Tibial artery (tissue), 4 donors: ENCODE measurements at regions not wholly inside any gene's neighbourhood (a gene's known extent, or its start where the extent isn't known, plus 50 kb on each side); places are given as distances from the start of the nearest gene placed in this dataset.

Experiments
- DNase-seq, 2 donors: peaks; one replicate each; pipeline ENCODE4 v3.0.0-alpha.2; 2019
- H3K27ac ChIP-seq, 2 donors: fragments of 200-600 bp; sonication (generic) in 1 of 2; 1 replicate in 1 of 2; 2 replicates in 1 of 2; pipeline ENCODE4 v1.5.1; 2018 to 2019; ENCODE audit warnings: mild to moderate bottlenecking in 1 of 2
- H3K27me3 ChIP-seq, 2 donors: fragments of 200-600 bp; sonication (generic) in 1 of 2; one replicate each; pipeline versions ENCODE4 v1.5.1 to v1.6.0; 2016 to 2019
- H3K36me3 ChIP-seq, 3 donors: fragments of 200-600 bp; sonication (generic) in 2 of 3; one replicate each; pipeline ENCODE4 v1.5.1; 2016 to 2019; ENCODE audit warnings: mild to moderate bottlenecking in 2 of 3
- H3K4me1 ChIP-seq, 4 donors: fragments of 200-600 bp; sonication (generic) in 2 of 4; 1 replicate in 3 of 4; 2 replicates in 1 of 4; pipeline ENCODE4 v1.5.1; 2016 to 2019
- H3K4me3 ChIP-seq, 2 donors: fragments of 200-600 bp; sonication (generic) in 1 of 2; 1 replicate in 1 of 2; 2 replicates in 1 of 2; pipeline ENCODE4 v1.5.1; 2018 to 2019; ENCODE audit warnings: mild to moderate bottlenecking in 2 of 2
- H3K9me3 ChIP-seq, 3 donors: fragments of 200-600 bp; sonication (generic) in 1 of 3; one replicate each; pipeline ENCODE4 v1.5.1; 2016 to 2019
- intact Hi-C: fragments of 100-400 bp; cut with DNase I; formaldehyde crosslinking; loops from one replicate; pipeline ENCODE4 v1.15.0; 2023; ENCODE audit warnings: low total_unique reads
- TF ChIP-seq, protein P1 (sequence below), 2 experiments: fragments of 200-600 bp in 1 of 2; fragments of 450-650 bp in 1 of 2; IDR thresholded peaks; one replicate each; pipeline ENCODE4 v1.5.1; 2017 to 2019; ENCODE audit warnings: antibody characterized with exemption in 2 of 2, mild to moderate bottlenecking in 1 of 2, moderate library complexity in 1 of 2

DNA sequence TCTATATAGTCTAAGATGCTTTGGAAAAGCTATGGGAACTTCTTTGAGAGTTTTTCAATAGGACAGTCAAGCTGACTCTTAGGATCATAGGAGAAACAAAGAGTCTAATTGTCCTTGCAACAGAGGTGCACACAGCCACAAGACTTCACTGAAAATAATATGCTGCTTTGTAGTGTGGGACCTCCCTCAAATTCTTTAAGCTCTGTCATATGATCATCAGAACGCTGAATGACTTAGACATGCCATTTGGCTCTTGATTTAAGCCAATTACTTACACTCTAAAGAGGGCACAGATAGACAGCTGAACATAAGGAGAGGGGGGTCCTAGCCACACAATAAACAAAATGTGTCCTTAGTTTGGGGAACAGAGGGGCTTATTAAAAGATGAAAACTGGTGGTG lies 818.7 kb upstream of the GJE1 start:
- no peak overlapping the region for H3K4me3 ChIP-seq
- H3K27me3 ChIP-seq: no peaks in the 10 kb centered on the region
- no peaks in the 10 kb centered on the region for H3K9me3 ChIP-seq
- DNase-seq: no peak
- H3K4me1 ChIP-seq: no peaks in the 10 kb centered on the region
- TF ChIP-seq, protein P1, sequence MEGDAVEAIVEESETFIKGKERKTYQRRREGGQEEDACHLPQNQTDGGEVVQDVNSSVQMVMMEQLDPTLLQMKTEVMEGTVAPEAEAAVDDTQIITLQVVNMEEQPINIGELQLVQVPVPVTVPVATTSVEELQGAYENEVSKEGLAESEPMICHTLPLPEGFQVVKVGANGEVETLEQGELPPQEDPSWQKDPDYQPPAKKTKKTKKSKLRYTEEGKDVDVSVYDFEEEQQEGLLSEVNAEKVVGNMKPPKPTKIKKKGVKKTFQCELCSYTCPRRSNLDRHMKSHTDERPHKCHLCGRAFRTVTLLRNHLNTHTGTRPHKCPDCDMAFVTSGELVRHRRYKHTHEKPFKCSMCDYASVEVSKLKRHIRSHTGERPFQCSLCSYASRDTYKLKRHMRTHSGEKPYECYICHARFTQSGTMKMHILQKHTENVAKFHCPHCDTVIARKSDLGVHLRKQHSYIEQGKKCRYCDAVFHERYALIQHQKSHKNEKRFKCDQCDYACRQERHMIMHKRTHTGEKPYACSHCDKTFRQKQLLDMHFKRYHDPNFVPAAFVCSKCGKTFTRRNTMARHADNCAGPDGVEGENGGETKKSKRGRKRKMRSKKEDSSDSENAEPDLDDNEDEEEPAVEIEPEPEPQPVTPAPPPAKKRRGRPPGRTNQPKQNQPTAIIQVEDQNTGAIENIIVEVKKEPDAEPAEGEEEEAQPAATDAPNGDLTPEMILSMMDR (IDR thresholded peaks at IDR 0.05): no peak
- no peak overlapping the region for H3K27ac ChIP-seq
- no peaks in the 10 kb centered on the region for H3K36me3 ChIP-seq
- intact Hi-C loops: no loop called here

DNA sequence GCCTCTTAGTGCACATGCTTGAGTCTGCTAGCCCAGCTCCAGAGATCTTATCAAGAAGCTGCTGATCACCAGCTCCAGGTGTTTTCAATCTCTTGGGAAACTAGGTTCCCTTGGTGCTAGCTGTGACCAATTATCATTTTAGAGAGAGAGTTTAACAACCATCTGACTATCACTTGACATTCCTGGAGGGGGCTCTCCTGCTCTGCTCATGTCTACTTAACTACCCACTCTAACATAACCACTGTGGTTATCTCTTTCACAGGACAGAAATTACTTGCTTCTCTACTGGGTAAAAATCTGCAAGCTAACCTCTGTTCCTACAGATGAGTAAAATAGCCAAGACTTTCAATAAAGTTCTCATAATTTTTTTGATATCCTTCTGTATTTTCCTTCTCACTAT lies 823.4 kb upstream of the GJE1 start:
- Histone ChIP-seq H3K4me3 (no peak overlapping the region), H3K4me1 (no peaks in the 10 kb centered on the region), H3K36me3 (no peaks in the 10 kb centered on the region), H3K9me3 (no peaks in the 10 kb centered on the region), H3K27ac (no peak overlapping the region), H3K27me3 (no peaks in the 10 kb centered on the region)
- TF ChIP-seq, protein P1 (IDR thresholded peaks at IDR 0.05): no peak
- no peak for DNase-seq
- intact Hi-C loops: no loop called here

DNA sequence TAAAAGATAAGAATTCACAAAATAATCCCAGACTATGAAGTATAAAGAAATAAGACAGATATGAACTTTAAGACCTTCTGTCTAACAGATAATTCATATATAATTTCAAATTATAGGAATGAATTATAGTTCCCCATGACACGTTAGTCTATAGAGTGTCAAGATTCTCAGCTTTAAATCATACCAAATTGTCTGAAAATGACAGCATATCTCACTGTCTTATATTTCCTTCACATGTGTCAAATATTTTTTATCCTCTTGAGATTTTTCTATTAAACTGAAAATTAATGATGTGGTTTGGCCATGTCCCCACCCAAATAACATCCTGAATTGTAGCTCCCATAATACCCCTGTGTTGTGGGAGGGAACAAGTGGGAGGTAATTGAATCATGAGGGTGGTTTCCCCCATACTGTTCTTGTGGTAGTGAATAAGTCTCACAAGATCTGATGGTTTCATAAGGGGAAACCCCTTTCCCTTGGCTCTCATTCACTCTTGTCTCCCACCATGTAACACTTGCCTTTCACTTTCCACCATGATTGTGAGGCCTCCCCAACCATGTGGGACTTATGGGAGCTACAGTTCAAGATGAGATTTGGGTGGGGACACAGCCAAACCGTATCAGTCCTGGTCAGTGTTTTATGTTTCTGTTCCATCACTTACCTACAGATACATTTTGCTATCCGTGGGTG lies 825.3 kb upstream of the GJE1 start:
- Histone ChIP-seq H3K9me3 (no peaks in the 10 kb centered on the region), H3K27me3 (no peaks in the 10 kb centered on the region), H3K4me3 (no peak overlapping the region), H3K36me3 (no peaks in the 10 kb centered on the region), H3K4me1 (no peaks in the 10 kb centered on the region), H3K27ac (no peak overlapping the region)
- intact Hi-C loops: no loop called here
- DNase-seq: no peak
- TF ChIP-seq, protein P1 (IDR thresholded peaks at IDR 0.05): no peak

DNA sequence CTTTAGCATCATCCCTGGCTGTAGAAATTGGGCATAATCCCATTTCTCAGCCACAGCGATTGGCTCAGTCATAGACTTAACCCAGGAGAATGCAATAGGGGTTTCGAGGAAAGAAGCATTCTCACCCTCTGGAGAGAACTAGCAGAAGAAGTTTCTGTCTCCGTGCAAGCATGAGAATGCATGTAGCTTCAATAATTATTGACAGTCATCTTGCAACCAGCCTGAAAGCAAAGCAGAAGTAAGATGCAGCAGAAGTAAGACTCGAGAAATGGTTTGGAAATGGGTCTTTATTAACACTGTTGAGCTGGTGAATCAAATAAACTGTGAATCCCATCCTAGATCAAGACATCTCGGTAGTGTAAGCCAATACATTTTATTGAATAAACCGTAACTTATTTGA lies 828.8 kb upstream of the GJE1 start:
- peaks cover 0 to 3% (median 0%) of the 10 kb centered on the region in 4 donors for H3K4me1 ChIP-seq
- H3K27ac ChIP-seq: no peak overlapping the region
- TF ChIP-seq, protein P1 (IDR thresholded peaks at IDR 0.05): no peak

DNA sequence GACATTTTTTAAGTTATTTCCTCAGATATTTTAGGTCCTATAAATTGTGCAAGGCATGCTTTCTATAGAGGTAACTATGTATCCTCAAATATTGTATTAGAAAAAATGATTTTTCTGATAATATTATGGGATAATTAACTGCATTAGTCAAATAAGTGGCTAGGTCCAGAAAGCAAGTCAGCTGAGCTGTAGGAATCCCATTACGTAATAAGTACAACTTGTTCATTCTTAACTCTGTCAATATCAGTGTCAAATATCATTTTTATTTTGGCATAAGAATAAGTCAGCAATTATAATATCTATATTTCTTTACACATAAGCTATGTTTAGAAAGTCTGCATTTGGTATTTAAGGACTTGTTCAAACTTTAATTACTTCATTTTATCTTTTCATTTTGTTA lies 830.9 kb upstream of the GJE1 start:
- TF ChIP-seq, protein P1 (IDR thresholded peaks at IDR 0.05): no peak
- no peak for DNase-seq
- intact Hi-C loops: no loop called here
- Histone ChIP-seq H3K27me3 (no peaks in the 10 kb centered on the region), H3K4me1 (peaks cover 0 to 3% (median 0%) of the 10 kb centered on the region in 4 donors), H3K9me3 (no peaks in the 10 kb centered on the region), H3K4me3 (no peak overlapping the region), H3K27ac (no peak overlapping the region), H3K36me3 (no peaks in the 10 kb centered on the region)

More for the DNA sequence above, 828.8 kb upstream of the GJE1 start:
- Histone ChIP-seq H3K36me3 (no peaks in the 10 kb centered on the region), H3K9me3 (no peaks in the 10 kb centered on the region), H3K27me3 (no peaks in the 10 kb centered on the region), H3K4me3 (no peak overlapping the region)
- DNase-seq: no peak
- intact Hi-C loops: no loop called here
